GM18907 (cell line): ENCODE measurements at regions not wholly inside any gene's neighbourhood (a gene's known extent, or its start where the extent isn't known, plus 50 kb on each side); places are given as distances from the start of the nearest gene placed in this dataset.

ENCODE experiments used
- ATAC-seq: cut with Tn5 transposase; IDR thresholded peaks from one replicate; pipeline ENCODE4 v1.9.1; 2021; ENCODE audit warnings: mild to moderate bottlenecking, moderate library complexity; ENCODE audit not compliant: unreplicated experiment

GRCh38 chr7:12882710-12883109 lies 195.3 kb downstream of the ARL4A start:
- no peak for ATAC-seq

- ATAC-seq = no peak
Measured at GRCh38 chr7:12884033-12884432, 196.6 kb downstream of the ARL4A start.

GRCh38 chr7:12884856-12885440 lies 197.5 kb downstream of the ARL4A start:
- ATAC-seq = no peak

- ATAC-seq = no peak
Measured at GRCh38 chr7:12888717-12889116, 201.3 kb downstream of the ARL4A start.

GRCh38 chr7:12889391-12889790 lies 202.0 kb downstream of the ARL4A start:
- no peak for ATAC-seq

- ATAC-seq = no peak
Measured at GRCh38 chr7:12890586-12890985, 203.2 kb downstream of the ARL4A start.

GRCh38 chr7:12893292-12893691 lies 205.9 kb downstream of the ARL4A start:
- no peak for ATAC-seq

- ATAC-seq = no peak
Measured at GRCh38 chr7:12895296-12895695, 207.9 kb downstream of the ARL4A start.

- no peak for ATAC-seq
Measured at GRCh38 chr7:12896316-12896715, 208.9 kb downstream of the ARL4A start.

- no peak for ATAC-seq
Measured at GRCh38 chr7:12898004-12898403, 210.6 kb downstream of the ARL4A start.

- no peak for ATAC-seq
Measured at GRCh38 chr7:12898620-12899019, 211.2 kb downstream of the ARL4A start.

- no peak for ATAC-seq
Measured at GRCh38 chr7:12905671-12906070, 218.2 kb downstream of the ARL4A start.

- peak; percentile 55 for ATAC-seq
Measured at GRCh38 chr7:12907774-12908173, 220.3 kb downstream of the ARL4A start.

GRCh38 chr7:12909483-12909882 lies 222.1 kb downstream of the ARL4A start:
- no peak for ATAC-seq

GRCh38 chr7:12911053-12911452 lies 223.6 kb downstream of the ARL4A start:
- no peak for ATAC-seq

- no peak for ATAC-seq
Measured at GRCh38 chr7:12913002-12913401, 225.6 kb downstream of the ARL4A start.

GRCh38 chr7:12917801-12918200 lies 230.4 kb downstream of the ARL4A start:
- no peak for ATAC-seq

- no peak for ATAC-seq
Measured at GRCh38 chr7:12921751-12922345, 234.4 kb downstream of the ARL4A start.

GRCh38 chr7:12923971-12924370 lies 236.5 kb downstream of the ARL4A start:
- ATAC-seq = no peak

- no peak for ATAC-seq
Measured at GRCh38 chr7:12926206-12926605, 238.8 kb downstream of the ARL4A start.

- ATAC-seq = no peak
Measured at GRCh38 chr7:12927635-12928434, 240.4 kb downstream of the ARL4A start.

GRCh38 chr7:12929476-12930140 lies 242.2 kb downstream of the ARL4A start:
- peak; percentile 94 for ATAC-seq
